IPS-18a (cell line): ENCODE measurements at regions not wholly inside any gene's neighbourhood (a gene's known extent, or its start where the extent isn't known, plus 50 kb on each side); places are given as distances from the start of the nearest gene placed in this dataset.

Experiments
- H3K27ac ChIP-seq: one replicate; pipeline ENCODE4 v1.5.1; 2013; ENCODE audit warnings: low read length
- H3K27me3 ChIP-seq: one replicate; pipeline ENCODE4 v1.6.1; 2013; ENCODE audit warnings: mild to moderate bottlenecking, low read length; ENCODE audit not compliant: control insufficient read depth, insufficient read depth
- H3K36me3 ChIP-seq: one replicate; pipeline ENCODE4 v1.6.1; 2013; ENCODE audit warnings: low read depth, low read length; ENCODE audit not compliant: control insufficient read depth
- H3K4me1 ChIP-seq: one replicate; pipeline ENCODE4 v1.6.1; 2013; ENCODE audit warnings: low read depth, low read length; ENCODE audit not compliant: control insufficient read depth
- H3K4me3 ChIP-seq: one replicate; pipeline ENCODE4 v1.5.1; 2013; ENCODE audit warnings: low read length
- H3K9ac ChIP-seq: one replicate; pipeline ENCODE4 v1.6.1; 2013; ENCODE audit warnings: mild to moderate bottlenecking, low read length, moderate library complexity
- H3K9me3 ChIP-seq: one replicate; pipeline ENCODE4 v1.6.1; 2013; ENCODE audit warnings: low read depth, low read length; ENCODE audit not compliant: control insufficient read depth

GRCh38 chrX:39165773-39166172 lies 364.5 kb downstream of the MID1IP1 start:
- no peak overlapping the region for H3K27ac ChIP-seq
- H3K4me3 ChIP-seq = no peak overlapping the region

GRCh38 chrX:39167791-39168190 lies 366.5 kb downstream of the MID1IP1 start:
- H3K4me1 ChIP-seq = no peaks in the 10 kb centered on the region
- H3K27ac ChIP-seq = no peak overlapping the region
- peaks cover 9% of the 10 kb centered on the region for H3K27me3 ChIP-seq
- H3K9ac ChIP-seq = no peak overlapping the region
- H3K4me3 ChIP-seq = no peak overlapping the region
- no peaks in the 10 kb centered on the region for H3K36me3 ChIP-seq
- peaks cover 22% of the 10 kb centered on the region for H3K9me3 ChIP-seq

More at GRCh38 chrX:39165773-39166172, 364.5 kb downstream of the MID1IP1 start:
- no peak overlapping the region for H3K9ac ChIP-seq
- H3K4me1 ChIP-seq = no peaks in the 10 kb centered on the region
- H3K9me3 ChIP-seq = peaks cover 16% of the 10 kb centered on the region
- H3K27me3 ChIP-seq = peaks cover 9% of the 10 kb centered on the region
- no peaks in the 10 kb centered on the region for H3K36me3 ChIP-seq

- H3K27ac ChIP-seq = no peak overlapping the region
- H3K9ac ChIP-seq = no peak overlapping the region
- H3K36me3 ChIP-seq = no peaks in the 10 kb centered on the region
- H3K27me3 ChIP-seq = peaks cover under 1% of the 10 kb centered on the region
- no peaks in the 10 kb centered on the region for H3K4me1 ChIP-seq
- H3K9me3 ChIP-seq = peaks cover 27% of the 10 kb centered on the region
- no peak overlapping the region for H3K4me3 ChIP-seq
Measured at GRCh38 chrX:39168609-39169008, 367.4 kb downstream of the MID1IP1 start.

- Histone ChIP-seq H3K9me3 (peaks cover 27% of the 10 kb centered on the region), H3K4me1 (no peaks in the 10 kb centered on the region), H3K36me3 (no peaks in the 10 kb centered on the region), H3K9ac (no peak overlapping the region), H3K4me3 (no peak overlapping the region), H3K27ac (no peak overlapping the region), H3K27me3 (no peaks in the 10 kb centered on the region)
Measured at GRCh38 chrX:39169976-39170375, 368.7 kb downstream of the MID1IP1 start.

- Histone ChIP-seq H3K4me3 (no peak overlapping the region), H3K27me3 (no peaks in the 10 kb centered on the region), H3K9ac (no peak overlapping the region), H3K4me1 (no peaks in the 10 kb centered on the region), H3K9me3 (peaks cover 27% of the 10 kb centered on the region), H3K36me3 (no peaks in the 10 kb centered on the region), H3K27ac (no peak overlapping the region)
Measured at GRCh38 chrX:39170464-39170863, 369.2 kb downstream of the MID1IP1 start.

GRCh38 chrX:39171686-39172085 lies 370.4 kb downstream of the MID1IP1 start:
- Histone ChIP-seq H3K4me3 (no peak overlapping the region), H3K9ac (no peak overlapping the region), H3K36me3 (no peaks in the 10 kb centered on the region), H3K4me1 (peaks cover 4% of the 10 kb centered on the region), H3K9me3 (peaks cover 27% of the 10 kb centered on the region), H3K27me3 (no peaks in the 10 kb centered on the region), H3K27ac (no peak overlapping the region)

GRCh38 chrX:39174241-39174771 lies 373.0 kb downstream of the MID1IP1 start:
- H3K27me3 ChIP-seq = no peaks in the 10 kb centered on the region
- H3K4me3 ChIP-seq = no peak overlapping the region
- H3K9me3 ChIP-seq = peaks cover 23% of the 10 kb centered on the region
- H3K4me1 ChIP-seq = peaks cover 4% of the 10 kb centered on the region
- H3K36me3 ChIP-seq = no peaks in the 10 kb centered on the region
- H3K27ac ChIP-seq = no peak overlapping the region
- no peak overlapping the region for H3K9ac ChIP-seq

GRCh38 chrX:39174772-39175417 lies 373.6 kb downstream of the MID1IP1 start:
- peaks cover 22% of the 10 kb centered on the region for H3K9me3 ChIP-seq
- H3K27me3 ChIP-seq = no peaks in the 10 kb centered on the region
- peaks cover 4% of the 10 kb centered on the region for H3K4me1 ChIP-seq
- H3K27ac ChIP-seq = no peak overlapping the region
- H3K36me3 ChIP-seq = no peaks in the 10 kb centered on the region
- no peak overlapping the region for H3K4me3 ChIP-seq
- no peak overlapping the region for H3K9ac ChIP-seq

GRCh38 chrX:39175418-39176057 lies 374.3 kb downstream of the MID1IP1 start:
- Histone ChIP-seq H3K9me3 (peaks cover 20% of the 10 kb centered on the region), H3K9ac (no peak overlapping the region), H3K36me3 (no peaks in the 10 kb centered on the region), H3K27me3 (no peaks in the 10 kb centered on the region), H3K4me3 (no peak overlapping the region), H3K27ac (no peak overlapping the region), H3K4me1 (peaks cover 4% of the 10 kb centered on the region)

GRCh38 chrX:39176105-39176504 lies 374.8 kb downstream of the MID1IP1 start:
- H3K9ac ChIP-seq = no peak overlapping the region
- H3K4me1 ChIP-seq = peaks cover 4% of the 10 kb centered on the region
- peaks cover 16% of the 10 kb centered on the region for H3K9me3 ChIP-seq
- H3K27me3 ChIP-seq = no peaks in the 10 kb centered on the region
- no peak overlapping the region for H3K4me3 ChIP-seq
- H3K36me3 ChIP-seq = no peaks in the 10 kb centered on the region
- H3K27ac ChIP-seq = no peak overlapping the region

GRCh38 chrX:39189431-39189830 lies 388.2 kb downstream of the MID1IP1 start:
- H3K9me3 ChIP-seq = peaks cover 3% of the 10 kb centered on the region

GRCh38 chrX:39194673-39195072 lies 393.4 kb downstream of the MID1IP1 start:
- Histone ChIP-seq H3K4me3 (no peak overlapping the region), H3K4me1 (peaks cover 12% of the 10 kb centered on the region), H3K27me3 (no peaks in the 10 kb centered on the region), H3K36me3 (no peaks in the 10 kb centered on the region), H3K9me3 (no peaks in the 10 kb centered on the region), H3K9ac (no peak overlapping the region), H3K27ac (no peak overlapping the region)

More at GRCh38 chrX:39189431-39189830, 388.2 kb downstream of the MID1IP1 start:
- Histone ChIP-seq H3K36me3 (no peaks in the 10 kb centered on the region), H3K4me3 (no peak overlapping the region), H3K9ac (no peak overlapping the region), H3K27ac (no peak overlapping the region), H3K4me1 (peaks cover 4% of the 10 kb centered on the region), H3K27me3 (no peaks in the 10 kb centered on the region)
